Keratinocyte (primary cell): ENCODE measurements at regions not wholly inside any gene's neighbourhood (a gene's known extent, or its start where the extent isn't known, plus 50 kb on each side); places are given as distances from the start of the nearest gene placed in this dataset.

Experiments
- EZH2 ChIP-seq: IDR thresholded peaks from one replicate; pipeline ENCODE4 v1.6.1; 2012; ENCODE audit warnings: inconsistent platforms, mild to moderate bottlenecking, low read length, moderate library complexity
- TF ChIP-seq, protein P1 (sequence below), 3 experiments: IDR thresholded peaks in 1 of 3; conservative IDR thresholded peaks in 1 of 3; optimal IDR thresholded peaks in 1 of 3; 2 replicates in 2 of 3; 3 replicates in 1 of 3; pipeline versions ENCODE3 to v1.5.1; 2011; ENCODE audit warnings: low read length in 3 of 3, mild to moderate bottlenecking in 3 of 3, moderate library complexity in 2 of 3, control low read depth in 1 of 3, inconsistent platforms in 1 of 3; ENCODE audit not compliant: insufficient read depth in 2 of 3; ENCODE audit errors: extremely low read depth in 1 of 3

DNA sequence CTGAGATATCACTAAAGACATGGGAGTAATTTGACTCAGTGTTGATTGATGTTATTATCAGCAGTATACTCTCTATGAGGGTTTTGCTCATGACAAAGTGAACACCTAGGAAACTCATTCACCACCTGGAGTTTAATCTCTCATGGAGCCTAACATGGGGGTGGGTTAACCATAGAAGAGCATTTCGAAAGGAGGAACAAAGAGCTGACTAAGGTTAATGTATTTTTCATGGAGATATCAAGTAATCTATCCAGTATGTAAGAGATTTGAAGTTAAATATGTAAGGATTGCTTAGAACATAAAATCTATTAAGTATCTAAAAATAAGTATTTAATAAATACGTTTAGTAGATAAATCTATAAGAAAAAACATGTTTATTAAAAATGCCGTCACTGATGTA lies 917.8 kb downstream of the EPHA4 start:
- TF ChIP-seq, protein P1, sequence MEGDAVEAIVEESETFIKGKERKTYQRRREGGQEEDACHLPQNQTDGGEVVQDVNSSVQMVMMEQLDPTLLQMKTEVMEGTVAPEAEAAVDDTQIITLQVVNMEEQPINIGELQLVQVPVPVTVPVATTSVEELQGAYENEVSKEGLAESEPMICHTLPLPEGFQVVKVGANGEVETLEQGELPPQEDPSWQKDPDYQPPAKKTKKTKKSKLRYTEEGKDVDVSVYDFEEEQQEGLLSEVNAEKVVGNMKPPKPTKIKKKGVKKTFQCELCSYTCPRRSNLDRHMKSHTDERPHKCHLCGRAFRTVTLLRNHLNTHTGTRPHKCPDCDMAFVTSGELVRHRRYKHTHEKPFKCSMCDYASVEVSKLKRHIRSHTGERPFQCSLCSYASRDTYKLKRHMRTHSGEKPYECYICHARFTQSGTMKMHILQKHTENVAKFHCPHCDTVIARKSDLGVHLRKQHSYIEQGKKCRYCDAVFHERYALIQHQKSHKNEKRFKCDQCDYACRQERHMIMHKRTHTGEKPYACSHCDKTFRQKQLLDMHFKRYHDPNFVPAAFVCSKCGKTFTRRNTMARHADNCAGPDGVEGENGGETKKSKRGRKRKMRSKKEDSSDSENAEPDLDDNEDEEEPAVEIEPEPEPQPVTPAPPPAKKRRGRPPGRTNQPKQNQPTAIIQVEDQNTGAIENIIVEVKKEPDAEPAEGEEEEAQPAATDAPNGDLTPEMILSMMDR (optimal IDR thresholded peaks at IDR 0.05 in 1 of 3, IDR thresholded peaks at IDR 0.05 in 1 of 3, conservative IDR thresholded peaks at IDR 0.05 in 1 of 3; ENCODE audit: extremely low read depth in 1 of 3, insufficient read depth in 2 of 3, low read length in 3 of 3), result no peak
- no peak for TF ChIP-seq EZH2
